ENCODE measurements at regions not wholly inside any gene's neighbourhood (a gene's known extent, or its start where the extent isn't known, plus 50 kb on each side); places are given as distances from the start of the nearest gene placed in this dataset.

GRCh38 chr3:182276512-182276911, 516.8 kb upstream of the ATP11B start:
- TF ChIP-seq CTCF (conservative IDR thresholded peaks at IDR 0.05; ENCODE audit: low read depth, low read length) (no peak), RFX5 (IDR thresholded peaks at IDR 0.05; ENCODE audit: low read depth, low read length) (no peak), SMC3 (IDR thresholded peaks at IDR 0.05; ENCODE audit: low read depth, low read length) (no peak), NFE2L2 (IDR thresholded peaks at IDR 0.05; ENCODE audit: low read depth, low read length) (no peak), POLR2A (IDR thresholded peaks at IDR 0.05; ENCODE audit: low read depth, low read length) (no peak), CEBPB (IDR thresholded peaks at IDR 0.05; ENCODE audit: low read depth, low read length) (no peak), MXI1 (IDR thresholded peaks at IDR 0.05; ENCODE audit: borderline replicate concordance, low read depth, low read length) (no peak), RAD21 (IDR thresholded peaks at IDR 0.05; ENCODE audit: low read length) (no peak), RCOR1 (IDR thresholded peaks at IDR 0.05; ENCODE audit: insufficient replicate concordance, low read length) (no peak), FOS (IDR thresholded peaks at IDR 0.05; ENCODE audit: low read depth, low read length) (no peak)
